ENCODE measurements at regions not wholly inside any gene's neighbourhood (a gene's known extent, or its start where the extent isn't known, plus 50 kb on each side); places are given as distances from the start of the nearest gene placed in this dataset.

- no peak overlapping the region for H3K27ac ChIP-seq (ENCODE audit: low read depth, low read length)
- H3K4me1 ChIP-seq (ENCODE audit: insufficient read depth, low read length), result peaks cover 19% of the 10 kb centered on the region
- H2AFZ ChIP-seq (ENCODE audit: low read length), result no peak overlapping the region
- no peaks in the 10 kb centered on the region for H3K79me2 ChIP-seq (ENCODE audit: insufficient read depth, low read length)
- no peaks in the 10 kb centered on the region for H3K36me3 ChIP-seq (ENCODE audit: insufficient read depth, low read length)
- H3K27me3 ChIP-seq (ENCODE audit: insufficient read depth, low read length), result no peaks in the 10 kb centered on the region
- no peak overlapping the region for H3K4me2 ChIP-seq (ENCODE audit: insufficient read depth, low read length)
- no peaks in the 10 kb centered on the region for H3K9me3 ChIP-seq (ENCODE audit: low read depth, low read length)
- no peaks in the 10 kb centered on the region for H4K20me1 ChIP-seq (ENCODE audit: insufficient read depth, low read length)
- no peak overlapping the region for H3K4me3 ChIP-seq (ENCODE audit: insufficient read depth, low read length)
- no peak for TF ChIP-seq CTCF (IDR thresholded peaks at IDR 0.05; ENCODE audit: extremely low read depth, low read depth, low read length)
- no peak for DNase-seq (ENCODE audit: insufficient read length, low spot score, missing footprints)
Observed at GRCh38 chr7:116098175-116098574, 67.6 kb upstream of the TFEC start.

- Histone ChIP-seq H3K27ac (ENCODE audit: low read depth, low read length) (no peak overlapping the region), H3K79me2 (ENCODE audit: insufficient read depth, low read length) (no peaks in the 10 kb centered on the region), H3K4me2 (ENCODE audit: insufficient read depth, low read length) (no peak overlapping the region), H3K27me3 (ENCODE audit: insufficient read depth, low read length) (no peaks in the 10 kb centered on the region), H3K36me3 (ENCODE audit: insufficient read depth, low read length) (no peaks in the 10 kb centered on the region), H2AFZ (ENCODE audit: low read length) (no peak overlapping the region), H3K4me3 (ENCODE audit: insufficient read depth, low read length) (no peak overlapping the region), H3K9me3 (ENCODE audit: low read depth, low read length) (no peaks in the 10 kb centered on the region), H3K4me1 (ENCODE audit: insufficient read depth, low read length) (peaks cover 19% of the 10 kb centered on the region), H4K20me1 (ENCODE audit: insufficient read depth, low read length) (no peaks in the 10 kb centered on the region)
- DNase-seq (ENCODE audit: insufficient read length, low spot score, missing footprints), result no peak
- TF ChIP-seq CTCF (IDR thresholded peaks at IDR 0.05; ENCODE audit: extremely low read depth, low read depth, low read length), result no peak
Observed at GRCh38 chr7:116100626-116101025, 70.1 kb upstream of the TFEC start.

DNA sequence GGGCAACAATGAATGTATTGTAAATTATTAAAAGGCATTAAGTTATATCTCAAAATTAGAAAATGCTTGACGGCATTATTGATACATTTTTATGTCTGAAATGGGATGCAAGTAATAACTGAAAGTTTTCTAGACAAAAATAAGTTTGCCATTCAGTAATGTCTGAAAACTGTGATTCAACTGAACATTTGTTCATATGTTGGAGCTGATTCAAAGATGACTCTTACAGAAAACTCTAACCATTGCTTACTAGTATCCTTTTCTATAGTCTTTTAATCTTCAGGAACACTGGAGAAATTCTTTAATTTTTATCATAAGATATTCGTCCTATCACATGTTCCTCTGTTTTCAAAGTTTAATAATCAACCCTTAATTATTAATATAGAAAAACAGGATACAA lies 71.1 kb upstream of the TFEC start:
- Histone ChIP-seq H3K4me2 (ENCODE audit: insufficient read depth, low read length) (peak overlapping the region; percentile 30), H3K27me3 (ENCODE audit: insufficient read depth, low read length) (no peaks in the 10 kb centered on the region), H3K4me3 (ENCODE audit: insufficient read depth, low read length) (no peak overlapping the region), H3K79me2 (ENCODE audit: insufficient read depth, low read length) (no peaks in the 10 kb centered on the region), H4K20me1 (ENCODE audit: insufficient read depth, low read length) (no peaks in the 10 kb centered on the region), H3K9me3 (ENCODE audit: low read depth, low read length) (no peaks in the 10 kb centered on the region), H3K4me1 (ENCODE audit: insufficient read depth, low read length) (peaks cover 19% of the 10 kb centered on the region), H3K27ac (ENCODE audit: low read depth, low read length) (peak overlapping the region; percentile 53), H2AFZ (ENCODE audit: low read length) (no peak overlapping the region), H3K36me3 (ENCODE audit: insufficient read depth, low read length) (no peaks in the 10 kb centered on the region)
- peak; percentile 9 for DNase-seq (ENCODE audit: insufficient read length, low spot score, missing footprints)
- no peak for TF ChIP-seq CTCF (IDR thresholded peaks at IDR 0.05; ENCODE audit: extremely low read depth, low read depth, low read length)

DNA sequence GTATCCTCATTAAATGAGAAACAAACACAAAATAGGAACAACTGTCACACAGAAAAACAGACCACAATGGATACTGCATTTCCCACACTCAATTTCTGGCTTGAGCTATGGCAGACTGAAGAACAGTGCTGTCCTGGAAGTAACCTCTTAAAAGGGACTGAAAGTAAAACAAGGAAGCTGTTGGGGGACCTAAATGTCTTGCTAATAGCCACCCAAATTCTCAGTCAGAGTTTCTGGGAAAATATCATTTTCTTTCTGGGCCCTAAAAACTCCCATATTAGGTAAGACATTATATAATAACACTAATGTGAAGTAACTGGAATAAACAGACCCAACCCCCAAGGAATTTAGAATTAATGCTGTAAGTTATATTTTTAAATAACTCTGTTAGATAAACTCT lies 80.9 kb upstream of the TFEC start:
- no peaks in the 10 kb centered on the region for H3K36me3 ChIP-seq (ENCODE audit: insufficient read depth, low read length)
- no peaks in the 10 kb centered on the region for H3K4me1 ChIP-seq (ENCODE audit: insufficient read depth, low read length)
- H4K20me1 ChIP-seq (ENCODE audit: insufficient read depth, low read length), result no peaks in the 10 kb centered on the region
- no peak for TF ChIP-seq CTCF (IDR thresholded peaks at IDR 0.05; ENCODE audit: extremely low read depth, low read depth, low read length)
- no peak overlapping the region for H2AFZ ChIP-seq (ENCODE audit: low read length)
- peaks cover 12% of the 10 kb centered on the region for H3K27me3 ChIP-seq (ENCODE audit: insufficient read depth, low read length)
- no peak overlapping the region for H3K4me3 ChIP-seq (ENCODE audit: insufficient read depth, low read length)
- no peaks in the 10 kb centered on the region for H3K79me2 ChIP-seq (ENCODE audit: insufficient read depth, low read length)
- H3K4me2 ChIP-seq (ENCODE audit: insufficient read depth, low read length), result no peak overlapping the region
- H3K27ac ChIP-seq (ENCODE audit: low read depth, low read length), result no peak overlapping the region
- no peaks in the 10 kb centered on the region for H3K9me3 ChIP-seq (ENCODE audit: low read depth, low read length)
- DNase-seq (ENCODE audit: insufficient read length, low spot score, missing footprints), result no peak

Data from osteoblast (primary cell).